SK-N-MC (cell line): ENCODE measurements at regions not wholly inside any gene's neighbourhood (a gene's known extent, or its start where the extent isn't known, plus 50 kb on each side); places are given as distances from the start of the nearest gene placed in this dataset.
"Not testable (repeated sequence)": the region's sequence is repeated elsewhere in the genome, so short reads cannot be mapped to it uniquely, and the experiment has no call there.

Experiments used
- DNase-seq: peaks from one replicate; pipeline ENCODE4 v3.0.0-alpha.2; 2011; ENCODE audit warnings: low read depth, low spot score
- H3K27ac ChIP-seq: fragments of 200-600 bp; sonication (generic); 2 replicates; pipeline ENCODE4 v1.5.1; 2016; ENCODE audit warnings: mixed run types
- H3K36me3 ChIP-seq: fragments of 200-600 bp; sonication (generic); 2 replicates; pipeline ENCODE4 v1.6.1; 2017; ENCODE audit warnings: antibody characterized with exemption, low read length, mixed read lengths; ENCODE audit not compliant: insufficient read depth
- H3K4me3 ChIP-seq: fragments of 200-600 bp; sonication (generic); 2 replicates; pipeline ENCODE4 v1.5.1; 2016
- H3K9ac ChIP-seq: fragments of 200-600 bp; sonication (generic); 2 replicates; pipeline ENCODE4 v1.8.0; 2017; ENCODE audit warnings: mixed run types, mixed read lengths; ENCODE audit not compliant: insufficient read length
- H3K9me3 ChIP-seq: fragments of 200-600 bp; sonication (generic); 2 replicates; pipeline ENCODE4 v1.6.1; 2017; ENCODE audit warnings: low read depth, mild to moderate bottlenecking, antibody characterized with exemption, low read length, moderate library complexity, mixed read lengths
- EZH2 ChIP-seq: fragments of 200-600 bp; sonication (generic); IDR thresholded peaks from one replicate; pipeline ENCODE4 v1.6.1; 2017; ENCODE audit warnings: antibody characterized with exemption
- FOXP2 ChIP-seq: optimal IDR thresholded peaks from 2 replicates; pipeline ENCODE3; 2011; ENCODE audit warnings: mild to moderate bottlenecking, moderate library complexity; ENCODE audit not compliant: insufficient read depth; ENCODE audit errors: extremely low read length, control extremely low read depth
- POLR2AphosphoS5 ChIP-seq: IDR thresholded peaks from 2 replicates; pipeline ENCODE4 v1.6.1; 2012; ENCODE audit warnings: mild to moderate bottlenecking, low read depth, low read length, borderline replicate concordance

GRCh38 chr12:59517522-59517921 is 78.3 kb upstream of the SLC16A7 start:
- Histone ChIP-seq H3K9me3 (no peaks in the 10 kb centered on the region), H3K27ac (no peak overlapping the region), H3K9ac (no peak overlapping the region), H3K4me3 (no peak overlapping the region), H3K36me3 (no peaks in the 10 kb centered on the region)
- TF ChIP-seq POLR2AphosphoS5 = no peak
- TF ChIP-seq EZH2 = no peak
- no peak for TF ChIP-seq FOXP2
- DNase-seq = no peak

GRCh38 chr12:59500915-59501314 is 94.9 kb upstream of the SLC16A7 start:
- Histone ChIP-seq H3K36me3 (no peaks in the 10 kb centered on the region), H3K4me3 (no peak overlapping the region), H3K9me3 (no peaks in the 10 kb centered on the region), H3K27ac (no peak overlapping the region), H3K9ac (no peak overlapping the region)
- TF ChIP-seq FOXP2 = no peak
- TF ChIP-seq POLR2AphosphoS5 = no peak
- TF ChIP-seq EZH2 = no peak
- DNase-seq = no peak

- TF ChIP-seq FOXP2 = no peak
- TF ChIP-seq EZH2 = no peak
- TF ChIP-seq POLR2AphosphoS5 = no peak
- Histone ChIP-seq H3K9me3 (no peaks in the 10 kb centered on the region), H3K4me3 (no peak overlapping the region), H3K27ac (no peak overlapping the region), H3K9ac (no peak overlapping the region), H3K36me3 (no peaks in the 10 kb centered on the region)
- no peak for DNase-seq
Observed at GRCh38 chr12:59500335-59500734, 95.5 kb upstream of the SLC16A7 start.

GRCh38 chr12:59499774-59500173 is 96.1 kb upstream of the SLC16A7 start:
- no peak overlapping the region for H3K27ac ChIP-seq
- TF ChIP-seq POLR2AphosphoS5 (no peak), FOXP2 (no peak), EZH2 (no peak)

GRCh38 chr12:59494617-59495016 is 101.2 kb upstream of the SLC16A7 start:
- Histone ChIP-seq H3K4me3 (no peak overlapping the region), H3K36me3 (no peaks in the 10 kb centered on the region), H3K27ac (no peak overlapping the region), H3K9ac (no peak overlapping the region), H3K9me3 (no peaks in the 10 kb centered on the region)
- TF ChIP-seq EZH2 (no peak), FOXP2 (no peak), POLR2AphosphoS5 (no peak)
- DNase-seq = no peak

More at GRCh38 chr12:59499774-59500173, 96.1 kb upstream of the SLC16A7 start:
- Histone ChIP-seq H3K4me3 (no peak overlapping the region), H3K9me3 (no peaks in the 10 kb centered on the region), H3K36me3 (no peaks in the 10 kb centered on the region), H3K9ac (no peak overlapping the region)
- DNase-seq = no peak

- no peak overlapping the region for H3K9ac ChIP-seq
- TF ChIP-seq POLR2AphosphoS5 = no peak
- no peak for TF ChIP-seq FOXP2
- no peak for TF ChIP-seq EZH2
- no peak for DNase-seq
Observed at GRCh38 chr12:59491877-59492276, 104.0 kb upstream of the SLC16A7 start.

GRCh38 chr12:59486827-59487226 is 109.0 kb upstream of the SLC16A7 start:
- H3K36me3 ChIP-seq = no peaks in the 10 kb centered on the region
- H3K4me3 ChIP-seq = no peak overlapping the region
- no peak overlapping the region for H3K27ac ChIP-seq
- no peak for DNase-seq
- H3K9me3 ChIP-seq = no peaks in the 10 kb centered on the region
- no peak overlapping the region for H3K9ac ChIP-seq
- TF ChIP-seq POLR2AphosphoS5 (no peak), FOXP2 (no peak), EZH2 (no peak)

More at GRCh38 chr12:59491877-59492276, 104.0 kb upstream of the SLC16A7 start:
- Histone ChIP-seq H3K4me3 (no peak overlapping the region), H3K9me3 (no peaks in the 10 kb centered on the region), H3K36me3 (no peaks in the 10 kb centered on the region), H3K27ac (no peak overlapping the region)

GRCh38 chr12:59484575-59484974 is 111.3 kb upstream of the SLC16A7 start:
- H3K27ac ChIP-seq = no peak overlapping the region
- H3K9ac ChIP-seq = no peak overlapping the region
- no peaks in the 10 kb centered on the region for H3K36me3 ChIP-seq
- no peak overlapping the region for H3K4me3 ChIP-seq
- no peak for DNase-seq
- H3K9me3 ChIP-seq = no peaks in the 10 kb centered on the region
- no peak for TF ChIP-seq POLR2AphosphoS5
- TF ChIP-seq FOXP2 = no peak

- H3K9ac ChIP-seq, DNase-seq, H3K27ac ChIP-seq, H3K9me3 ChIP-seq, H3K4me3 ChIP-seq, H3K36me3 ChIP-seq: not testable (repeated sequence)
Observed at GRCh38 chr12:59474236-59474635, 121.6 kb upstream of the SLC16A7 start.
